ENCODE measurements at regions not wholly inside any gene's neighbourhood (a gene's known extent, or its start where the extent isn't known, plus 50 kb on each side); places are given as distances from the start of the nearest gene placed in this dataset.

DNA sequence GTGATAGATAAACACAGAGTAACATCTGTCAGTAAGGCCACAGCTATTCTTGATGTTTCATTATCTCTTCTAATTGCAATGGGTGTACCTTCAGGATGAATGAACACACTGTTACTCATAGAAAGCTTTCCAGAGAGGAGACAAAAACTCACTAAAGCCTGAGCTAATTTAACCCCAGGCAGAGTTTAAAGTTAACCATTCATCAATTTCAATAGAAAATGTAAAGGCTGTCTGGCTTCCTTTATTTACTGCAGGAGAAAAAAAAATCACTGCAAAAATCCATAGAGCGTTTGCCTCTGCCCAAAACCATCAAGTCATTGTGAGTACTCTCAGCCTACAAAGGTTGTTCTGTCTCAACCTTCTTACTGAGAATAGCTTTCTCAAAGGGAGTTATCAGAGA lies 376.9 kb downstream of the PPP4R3C start:
- Histone ChIP-seq H3K4me3 (no peak overlapping the region), H3K27ac (no peak overlapping the region), H3K4me1 (no peaks in the 10 kb centered on the region), H3K27me3 (no peaks in the 10 kb centered on the region), H3K9me3 (no peaks in the 10 kb centered on the region), H3K36me3 (no peaks in the 10 kb centered on the region)
- ATAC-seq (no peak), DNase-seq (no peak)
- TF ChIP-seq, protein P1, sequence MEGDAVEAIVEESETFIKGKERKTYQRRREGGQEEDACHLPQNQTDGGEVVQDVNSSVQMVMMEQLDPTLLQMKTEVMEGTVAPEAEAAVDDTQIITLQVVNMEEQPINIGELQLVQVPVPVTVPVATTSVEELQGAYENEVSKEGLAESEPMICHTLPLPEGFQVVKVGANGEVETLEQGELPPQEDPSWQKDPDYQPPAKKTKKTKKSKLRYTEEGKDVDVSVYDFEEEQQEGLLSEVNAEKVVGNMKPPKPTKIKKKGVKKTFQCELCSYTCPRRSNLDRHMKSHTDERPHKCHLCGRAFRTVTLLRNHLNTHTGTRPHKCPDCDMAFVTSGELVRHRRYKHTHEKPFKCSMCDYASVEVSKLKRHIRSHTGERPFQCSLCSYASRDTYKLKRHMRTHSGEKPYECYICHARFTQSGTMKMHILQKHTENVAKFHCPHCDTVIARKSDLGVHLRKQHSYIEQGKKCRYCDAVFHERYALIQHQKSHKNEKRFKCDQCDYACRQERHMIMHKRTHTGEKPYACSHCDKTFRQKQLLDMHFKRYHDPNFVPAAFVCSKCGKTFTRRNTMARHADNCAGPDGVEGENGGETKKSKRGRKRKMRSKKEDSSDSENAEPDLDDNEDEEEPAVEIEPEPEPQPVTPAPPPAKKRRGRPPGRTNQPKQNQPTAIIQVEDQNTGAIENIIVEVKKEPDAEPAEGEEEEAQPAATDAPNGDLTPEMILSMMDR (IDR thresholded peaks at IDR 0.05) = no peak
- intact Hi-C loops (cut with DNase I) = no loop called here
- WGBS, 2 donors = 63 to 68% methylated on average over 1 of the region's 1 CpG

DNA sequence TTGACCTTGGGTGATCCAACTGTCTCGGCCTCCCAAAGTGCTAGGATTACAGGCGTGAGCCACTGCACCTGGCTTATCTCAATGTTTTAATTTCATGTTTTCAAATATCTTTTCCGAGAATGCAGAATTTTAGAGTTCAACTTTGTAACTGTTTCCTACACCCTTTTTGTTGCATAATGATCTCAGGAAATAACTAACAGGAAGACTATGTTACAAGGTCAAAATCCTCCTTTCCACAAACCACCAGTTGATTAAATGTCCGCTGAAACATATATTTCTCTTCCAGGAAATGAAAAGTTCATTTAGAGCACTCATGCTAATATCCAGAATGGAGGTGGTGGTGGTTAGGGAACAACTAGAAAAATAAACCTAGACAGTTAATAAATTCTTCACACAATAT lies 377.8 kb downstream of the PPP4R3C start:
- Histone ChIP-seq H3K4me3 (no peak overlapping the region), H3K36me3 (no peaks in the 10 kb centered on the region), H3K27ac (no peak overlapping the region), H3K4me1 (no peaks in the 10 kb centered on the region), H3K27me3 (no peaks in the 10 kb centered on the region), H3K9me3 (no peaks in the 10 kb centered on the region)
- 68 to 78% methylated on average over 4 of the region's 4 CpGs for WGBS, 2 donors
- intact Hi-C loops (cut with DNase I) = no loop called here
- TF ChIP-seq, protein P1 (IDR thresholded peaks at IDR 0.05) = no peak
- DNase-seq (no peak), ATAC-seq (no peak)

DNA sequence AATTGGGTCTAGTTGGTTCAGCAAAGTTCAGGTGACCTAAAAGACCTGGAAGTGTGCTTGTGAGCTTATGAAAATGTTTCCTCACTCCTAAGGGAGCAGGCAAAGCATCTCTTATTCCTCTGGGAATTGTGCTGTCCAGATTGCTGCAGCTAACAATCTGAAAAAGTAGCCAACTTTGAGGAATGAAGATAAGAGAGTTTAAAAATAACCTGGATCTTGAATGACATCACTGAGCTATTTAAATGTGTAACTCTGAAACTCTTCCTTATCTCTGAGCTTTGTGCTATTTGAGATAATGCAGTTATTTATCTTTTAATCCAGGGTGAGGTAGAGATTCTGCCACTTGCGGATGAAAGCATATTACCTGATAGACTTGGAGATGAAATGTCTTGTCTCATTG lies 384.8 kb downstream of the PPP4R3C start:
- intact Hi-C loops (cut with DNase I) = no loop called here
- ATAC-seq (no peak), DNase-seq (no peak)
- Histone ChIP-seq H3K36me3 (no peaks in the 10 kb centered on the region), H3K9me3 (peaks cover 0 to 33% (median 0%) of the 10 kb centered on the region in 11 donors), H3K27me3 (no peaks in the 10 kb centered on the region), H3K4me1 (no peaks in the 10 kb centered on the region), H3K4me3 (no peak overlapping the region), H3K27ac (no peak overlapping the region)
- TF ChIP-seq, protein P1 (IDR thresholded peaks at IDR 0.05) = no peak
- WGBS, 2 donors = 19 to 40% methylated on average over 1 of the region's 1 CpG

DNA sequence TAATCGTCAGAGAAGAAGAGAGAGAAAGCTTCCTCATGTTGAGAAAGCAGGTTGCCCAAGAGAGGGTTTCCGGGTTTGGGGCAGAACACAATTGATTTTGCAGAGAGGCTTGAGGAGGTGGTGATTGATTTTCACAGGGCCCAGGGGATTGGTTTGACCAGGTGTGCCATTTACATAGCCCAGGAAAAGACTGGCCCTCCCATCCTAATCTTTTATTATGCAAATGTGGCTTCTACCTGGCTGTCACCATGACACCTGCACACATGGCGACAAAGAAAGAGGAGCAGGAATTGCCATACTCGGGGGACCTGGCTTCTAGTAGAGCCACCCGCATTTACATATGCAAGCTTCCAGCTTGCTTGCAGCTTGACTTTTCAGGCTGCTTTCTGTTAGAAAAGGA lies 405.3 kb downstream of the PPP4R3C start:
- Histone ChIP-seq H3K36me3 (no peaks in the 10 kb centered on the region), H3K27me3 (no peaks in the 10 kb centered on the region), H3K4me1 (no peaks in the 10 kb centered on the region), H3K27ac (no peak overlapping the region), H3K9me3 (no peaks in the 10 kb centered on the region), H3K4me3 (no peak overlapping the region)
- TF ChIP-seq, protein P1 (IDR thresholded peaks at IDR 0.05) = no peak
- no peak for ATAC-seq
- intact Hi-C loops (cut with DNase I) = no loop called here
- DNase-seq = no peak
- 84 to 90% methylated on average over 5 of the region's 5 CpGs for WGBS, 2 donors

DNA sequence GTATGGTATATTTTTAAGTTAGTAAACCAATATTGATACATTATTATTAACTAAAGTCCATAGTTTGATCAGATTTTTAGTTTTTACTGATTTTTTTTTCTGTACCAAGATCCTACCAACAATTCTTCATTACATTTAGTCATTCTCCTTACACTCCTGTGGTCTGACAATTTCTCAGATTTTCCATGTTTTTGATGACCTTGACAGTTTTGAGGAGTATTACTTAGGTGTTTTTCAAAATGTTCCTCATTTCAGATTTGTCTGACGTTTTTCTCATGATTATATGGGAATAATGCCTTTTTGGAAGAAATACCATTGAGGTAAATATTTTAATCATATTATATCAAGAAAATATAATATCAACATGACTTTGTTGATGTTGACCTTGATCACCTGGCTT lies 423.8 kb downstream of the PPP4R3C start:
- no peaks in the 10 kb centered on the region for H3K27me3 ChIP-seq
- H3K36me3 ChIP-seq = no peaks in the 10 kb centered on the region
- ATAC-seq (no peak), DNase-seq (no peak)
- intact Hi-C loops (cut with DNase I) = no loop called here
- H3K9me3 ChIP-seq = no peaks in the 10 kb centered on the region
- no peak overlapping the region for H3K4me3 ChIP-seq
- WGBS, 2 donors = 64 to 67% methylated on average over 1 of the region's 1 CpG
- TF ChIP-seq, protein P1 (IDR thresholded peaks at IDR 0.05) = no peak
- no peaks in the 10 kb centered on the region for H3K4me1 ChIP-seq
- no peak overlapping the region for H3K27ac ChIP-seq
